HL-60 (cell line): ENCODE measurements at regions not wholly inside any gene's neighbourhood (a gene's known extent, or its start where the extent isn't known, plus 50 kb on each side); places are given as distances from the start of the nearest gene placed in this dataset.

ENCODE experiments used
- DNase-seq, 2 experiments: peaks; one replicate each; pipeline ENCODE4 v3.0.0-alpha.2; 2010 to 2020; ENCODE audit warnings: low read depth in 1 of 2, low spot score in 1 of 2
- H3K27ac ChIP-seq: fragments of 250-450 bp; sonication (Bioruptor Pico); replicated peaks from 2 replicates; pipeline ENCODE4 v1.5.1; 2020; ENCODE audit warnings: mild to moderate bottlenecking, moderate library complexity
- H3K27me3 ChIP-seq: fragments of 250-450 bp; sonication (Bioruptor Pico); 2 replicates; pipeline ENCODE4 v1.5.1; 2021; ENCODE audit warnings: mild to moderate bottlenecking, moderate library complexity; ENCODE audit not compliant: insufficient read depth, poor library complexity, severe bottlenecking
- H3K4me3 ChIP-seq: replicated peaks from 2 replicates; pipeline ENCODE4 v1.5.1; 2011; ENCODE audit warnings: mild to moderate bottlenecking, control low read depth, low read length; ENCODE audit not compliant: insufficient read depth
- CTCF ChIP-seq: IDR thresholded peaks from one replicate; pipeline ENCODE4 v1.5.1; 2011; ENCODE audit warnings: low read length, control low read depth, inconsistent platforms; ENCODE audit not compliant: insufficient read depth
- GABPA ChIP-seq: IDR thresholded peaks from 2 replicates; pipeline ENCODE4 v1.6.1; 2012; ENCODE audit warnings: low read depth
- POLR2AphosphoS5 ChIP-seq: IDR thresholded peaks from 2 replicates; pipeline ENCODE4 v1.6.1; 2012; ENCODE audit warnings: low read depth
- SPI1 ChIP-seq: IDR thresholded peaks from 2 replicates; pipeline ENCODE4 v1.6.1; 2012; ENCODE audit warnings: low read depth, mild to moderate bottlenecking, borderline replicate concordance
- TF ChIP-seq, protein P1 (sequence below): IDR thresholded peaks from 2 replicates; pipeline ENCODE4 v1.6.1; 2012; ENCODE audit warnings: low read depth; ENCODE audit not compliant: insufficient replicate concordance

DNA sequence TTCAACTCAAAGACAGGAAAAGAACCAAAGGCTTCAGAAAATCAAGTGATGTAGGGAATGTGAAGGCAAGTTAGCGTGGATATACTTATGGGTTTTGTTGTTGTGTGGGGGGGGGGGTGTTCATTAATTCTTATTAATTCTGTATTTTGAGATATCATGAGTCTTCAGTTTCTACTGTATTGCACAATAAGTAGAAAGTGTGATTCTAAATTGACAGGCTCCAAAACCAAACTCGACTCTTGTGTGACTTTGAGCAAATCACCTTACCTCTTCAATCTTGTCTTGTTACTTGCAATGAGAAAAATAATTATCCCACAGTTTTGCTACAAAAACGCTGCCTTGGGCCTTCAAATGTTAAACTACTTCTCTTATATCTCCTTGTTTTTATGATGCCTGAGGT, 453.9 kb upstream of the GOT2 start:
- no peak for DNase-seq
- no peak for TF ChIP-seq SPI1
- no peak for TF ChIP-seq CTCF
- TF ChIP-seq POLR2AphosphoS5, result no peak
- TF ChIP-seq, protein P1, sequence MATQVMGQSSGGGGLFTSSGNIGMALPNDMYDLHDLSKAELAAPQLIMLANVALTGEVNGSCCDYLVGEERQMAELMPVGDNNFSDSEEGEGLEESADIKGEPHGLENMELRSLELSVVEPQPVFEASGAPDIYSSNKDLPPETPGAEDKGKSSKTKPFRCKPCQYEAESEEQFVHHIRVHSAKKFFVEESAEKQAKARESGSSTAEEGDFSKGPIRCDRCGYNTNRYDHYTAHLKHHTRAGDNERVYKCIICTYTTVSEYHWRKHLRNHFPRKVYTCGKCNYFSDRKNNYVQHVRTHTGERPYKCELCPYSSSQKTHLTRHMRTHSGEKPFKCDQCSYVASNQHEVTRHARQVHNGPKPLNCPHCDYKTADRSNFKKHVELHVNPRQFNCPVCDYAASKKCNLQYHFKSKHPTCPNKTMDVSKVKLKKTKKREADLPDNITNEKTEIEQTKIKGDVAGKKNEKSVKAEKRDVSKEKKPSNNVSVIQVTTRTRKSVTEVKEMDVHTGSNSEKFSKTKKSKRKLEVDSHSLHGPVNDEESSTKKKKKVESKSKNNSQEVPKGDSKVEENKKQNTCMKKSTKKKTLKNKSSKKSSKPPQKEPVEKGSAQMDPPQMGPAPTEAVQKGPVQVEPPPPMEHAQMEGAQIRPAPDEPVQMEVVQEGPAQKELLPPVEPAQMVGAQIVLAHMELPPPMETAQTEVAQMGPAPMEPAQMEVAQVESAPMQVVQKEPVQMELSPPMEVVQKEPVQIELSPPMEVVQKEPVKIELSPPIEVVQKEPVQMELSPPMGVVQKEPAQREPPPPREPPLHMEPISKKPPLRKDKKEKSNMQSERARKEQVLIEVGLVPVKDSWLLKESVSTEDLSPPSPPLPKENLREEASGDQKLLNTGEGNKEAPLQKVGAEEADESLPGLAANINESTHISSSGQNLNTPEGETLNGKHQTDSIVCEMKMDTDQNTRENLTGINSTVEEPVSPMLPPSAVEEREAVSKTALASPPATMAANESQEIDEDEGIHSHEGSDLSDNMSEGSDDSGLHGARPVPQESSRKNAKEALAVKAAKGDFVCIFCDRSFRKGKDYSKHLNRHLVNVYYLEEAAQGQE, result no peak
- TF ChIP-seq GABPA, result no peak
- H3K27ac ChIP-seq, result no peak overlapping the region

GRCh38 chr16:59181821-59182420, 447.8 kb upstream of the GOT2 start:
- no peak for DNase-seq
- H3K27ac ChIP-seq, result no peak overlapping the region
- no peak overlapping the region for H3K4me3 ChIP-seq
- no peak for TF ChIP-seq POLR2AphosphoS5
- TF ChIP-seq SPI1, result no peak
- TF ChIP-seq, protein P1, result no peak
- H3K27me3 ChIP-seq, result no peaks in the 10 kb centered on the region

More for the DNA sequence above, 453.9 kb upstream of the GOT2 start:
- no peaks in the 10 kb centered on the region for H3K27me3 ChIP-seq
- H3K4me3 ChIP-seq, result no peak overlapping the region

- TF ChIP-seq GABPA (no peak), SPI1 (no peak), POLR2AphosphoS5 (no peak), CTCF (no peak)
- TF ChIP-seq, protein P1, result no peak
- H3K4me3 ChIP-seq, result no peak overlapping the region
- DNase-seq, result no peak
These were observed 446.0 kb upstream of the GOT2 start for GRCh38 chr16:59180083-59180476.

More at GRCh38 chr16:59180083-59180476, 446.0 kb upstream of the GOT2 start:
- no peaks in the 10 kb centered on the region for H3K27me3 ChIP-seq
- no peak overlapping the region for H3K27ac ChIP-seq
